HG02678 (cell line): ENCODE measurements at regions not wholly inside any gene's neighbourhood (a gene's known extent, or its start where the extent isn't known, plus 50 kb on each side); places are given as distances from the start of the nearest gene placed in this dataset.

Source experiments
- ATAC-seq: cut with Tn5 transposase; IDR thresholded peaks from one replicate; pipeline ENCODE4 v1.9.1; 2021; ENCODE audit warnings: mild to moderate bottlenecking, moderate library complexity; ENCODE audit not compliant: unreplicated experiment

GRCh38 chr12:74794522-74794921, 256.9 kb downstream of the ATXN7L3B start:
- ATAC-seq: no peak

GRCh38 chr12:74801625-74802024, 264.0 kb downstream of the ATXN7L3B start:
- ATAC-seq: no peak

- no peak for ATAC-seq
Measured at GRCh38 chr12:74816398-74817175, 279.0 kb downstream of the ATXN7L3B start.

- no peak for ATAC-seq
Measured at GRCh38 chr12:74817499-74817898, 279.9 kb downstream of the ATXN7L3B start.

- no peak for ATAC-seq
Measured at GRCh38 chr12:74818412-74818811, 280.8 kb downstream of the ATXN7L3B start.

- no peak for ATAC-seq
Measured at GRCh38 chr12:74820324-74820723, 282.7 kb downstream of the ATXN7L3B start.

GRCh38 chr12:74836567-74836966, 298.9 kb downstream of the ATXN7L3B start:
- no peak for ATAC-seq

GRCh38 chr12:74846116-74846515, 308.5 kb downstream of the ATXN7L3B start:
- no peak for ATAC-seq

GRCh38 chr12:74847169-74847568, 309.5 kb downstream of the ATXN7L3B start:
- no peak for ATAC-seq

GRCh38 chr12:74848006-74848405, 310.4 kb downstream of the ATXN7L3B start:
- no peak for ATAC-seq

GRCh38 chr12:74849801-74850200, 312.2 kb downstream of the ATXN7L3B start:
- ATAC-seq: no peak

- no peak for ATAC-seq
Measured at GRCh38 chr12:74871817-74872216, 334.2 kb downstream of the ATXN7L3B start.

GRCh38 chr12:74885775-74886174, 323.9 kb downstream of the KCNC2 start:
- ATAC-seq: no peak

GRCh38 chr12:74889073-74889472, 320.6 kb downstream of the KCNC2 start:
- ATAC-seq: no peak

- peak; percentile 63 for ATAC-seq
Measured at GRCh38 chr12:74889563-74890236, 319.9 kb downstream of the KCNC2 start.

GRCh38 chr12:74890237-74890599, 319.4 kb downstream of the KCNC2 start:
- peak; percentile 88 for ATAC-seq

- ATAC-seq: no peak
Measured at GRCh38 chr12:74891083-74891668, 318.5 kb downstream of the KCNC2 start.

- no peak for ATAC-seq
Measured at GRCh38 chr12:74892057-74892633, 317.5 kb downstream of the KCNC2 start.

GRCh38 chr12:74896186-74896585, 313.5 kb downstream of the KCNC2 start:
- ATAC-seq: no peak

GRCh38 chr12:74897425-74898211, 312.0 kb downstream of the KCNC2 start:
- ATAC-seq: no peak
